Body of pancreas (tissue), 4 donors: ENCODE measurements at regions not wholly inside any gene's neighbourhood (a gene's known extent, or its start where the extent isn't known, plus 50 kb on each side); places are given as distances from the start of the nearest gene placed in this dataset.

Experiments used
- POLR2A ChIP-seq, 3 donors: fragments of 450-650 bp; IDR thresholded peaks; one replicate each; pipeline ENCODE4 v1.6.1; 2016; ENCODE audit warnings: antibody characterized with exemption in 3 of 3, mild to moderate bottlenecking in 2 of 3
- TF ChIP-seq, protein P1 (sequence below), 7 experiments: fragments of 450-650 bp in 4 of 7; fragments of 200-600 bp in 3 of 7; sonication (generic) in 3 of 7; IDR thresholded peaks; one replicate each; pipeline ENCODE4 v1.5.1; 2016 to 2019; ENCODE audit warnings: antibody characterized with exemption in 7 of 7

DNA sequence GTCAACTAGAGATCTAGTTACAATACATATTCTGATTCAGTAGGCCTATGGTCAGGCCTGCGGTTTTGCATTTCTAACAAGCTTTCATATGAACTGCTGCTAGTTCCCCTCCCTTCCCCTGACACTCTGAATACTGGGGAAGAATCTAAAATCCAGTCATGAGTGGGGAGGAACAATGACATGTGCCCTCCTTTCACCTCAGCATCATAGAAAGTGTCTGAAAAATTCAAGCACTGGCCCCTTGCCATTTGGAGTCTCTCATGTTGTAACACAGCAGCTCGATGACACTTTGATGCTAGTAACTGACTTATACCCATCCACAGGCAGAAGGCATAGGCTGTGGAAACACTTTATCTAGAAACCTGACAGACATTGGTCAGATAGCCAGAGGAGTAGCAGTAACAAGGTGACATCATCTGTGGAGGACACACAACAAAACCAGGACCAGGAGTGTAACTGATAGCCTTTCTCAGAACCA lies 161.9 kb upstream of the RASSF8 start:
- TF ChIP-seq, protein P1, sequence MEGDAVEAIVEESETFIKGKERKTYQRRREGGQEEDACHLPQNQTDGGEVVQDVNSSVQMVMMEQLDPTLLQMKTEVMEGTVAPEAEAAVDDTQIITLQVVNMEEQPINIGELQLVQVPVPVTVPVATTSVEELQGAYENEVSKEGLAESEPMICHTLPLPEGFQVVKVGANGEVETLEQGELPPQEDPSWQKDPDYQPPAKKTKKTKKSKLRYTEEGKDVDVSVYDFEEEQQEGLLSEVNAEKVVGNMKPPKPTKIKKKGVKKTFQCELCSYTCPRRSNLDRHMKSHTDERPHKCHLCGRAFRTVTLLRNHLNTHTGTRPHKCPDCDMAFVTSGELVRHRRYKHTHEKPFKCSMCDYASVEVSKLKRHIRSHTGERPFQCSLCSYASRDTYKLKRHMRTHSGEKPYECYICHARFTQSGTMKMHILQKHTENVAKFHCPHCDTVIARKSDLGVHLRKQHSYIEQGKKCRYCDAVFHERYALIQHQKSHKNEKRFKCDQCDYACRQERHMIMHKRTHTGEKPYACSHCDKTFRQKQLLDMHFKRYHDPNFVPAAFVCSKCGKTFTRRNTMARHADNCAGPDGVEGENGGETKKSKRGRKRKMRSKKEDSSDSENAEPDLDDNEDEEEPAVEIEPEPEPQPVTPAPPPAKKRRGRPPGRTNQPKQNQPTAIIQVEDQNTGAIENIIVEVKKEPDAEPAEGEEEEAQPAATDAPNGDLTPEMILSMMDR (IDR thresholded peaks at IDR 0.05), result no peak
- TF ChIP-seq POLR2A (IDR thresholded peaks at IDR 0.05), result no peak
